ENCODE measurements at regions not wholly inside any gene's neighbourhood (a gene's known extent, or its start where the extent isn't known, plus 50 kb on each side); places are given as distances from the start of the nearest gene placed in this dataset.

DNA sequence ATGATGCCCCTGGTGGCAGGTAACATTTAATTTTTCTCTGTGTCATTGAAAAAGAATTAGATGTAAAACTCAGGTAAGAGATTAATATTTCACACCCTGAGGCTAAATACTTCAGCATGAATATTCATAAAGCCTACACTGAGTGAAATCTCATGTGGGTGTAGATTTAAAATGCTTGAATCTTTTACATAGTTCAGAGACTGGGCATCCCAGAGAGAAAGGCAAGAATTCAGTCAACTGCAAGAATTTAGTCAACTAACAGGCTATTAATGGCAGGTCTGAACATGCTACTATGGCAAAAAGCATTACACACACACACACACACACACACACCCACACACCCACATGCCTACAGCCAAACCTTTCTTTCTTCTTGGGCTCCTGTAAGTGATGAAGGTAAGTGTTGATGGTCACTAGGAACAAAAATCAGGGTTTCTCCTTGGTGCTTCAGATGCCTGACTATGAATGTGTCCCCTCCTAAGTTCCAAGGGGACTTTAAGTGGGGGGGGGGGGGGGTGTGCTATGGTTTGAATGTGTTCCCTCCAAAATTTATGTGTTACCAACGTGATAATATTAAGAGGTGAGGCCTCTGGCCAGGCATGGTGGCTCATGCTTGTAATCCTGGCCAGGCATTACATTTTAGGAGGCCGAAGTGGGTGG is 63.7 kb upstream of the PSMD7 start:
- DNase-seq (ENCODE audit: low spot score) = no peak

DNA sequence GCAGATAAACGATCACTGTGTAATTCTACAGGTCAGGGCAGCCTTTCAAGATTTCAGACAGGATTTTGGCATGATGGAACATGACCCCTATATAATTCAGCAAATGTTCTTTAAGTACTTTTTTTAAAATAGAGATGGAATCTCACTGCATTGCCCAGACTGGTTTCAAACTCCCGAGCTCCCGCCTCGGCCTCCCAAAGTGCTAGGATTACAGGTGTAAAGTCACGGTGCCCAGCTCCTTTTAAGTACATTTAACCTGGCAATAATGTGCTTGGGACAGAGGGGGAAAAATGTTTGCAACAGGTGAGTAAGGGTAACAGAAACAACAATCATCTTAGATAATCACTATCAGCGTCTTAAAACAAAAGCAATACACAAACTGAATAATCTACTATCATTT is 66.5 kb upstream of the PSMD7 start:
- DNase-seq (ENCODE audit: low spot score) = no peak

DNA sequence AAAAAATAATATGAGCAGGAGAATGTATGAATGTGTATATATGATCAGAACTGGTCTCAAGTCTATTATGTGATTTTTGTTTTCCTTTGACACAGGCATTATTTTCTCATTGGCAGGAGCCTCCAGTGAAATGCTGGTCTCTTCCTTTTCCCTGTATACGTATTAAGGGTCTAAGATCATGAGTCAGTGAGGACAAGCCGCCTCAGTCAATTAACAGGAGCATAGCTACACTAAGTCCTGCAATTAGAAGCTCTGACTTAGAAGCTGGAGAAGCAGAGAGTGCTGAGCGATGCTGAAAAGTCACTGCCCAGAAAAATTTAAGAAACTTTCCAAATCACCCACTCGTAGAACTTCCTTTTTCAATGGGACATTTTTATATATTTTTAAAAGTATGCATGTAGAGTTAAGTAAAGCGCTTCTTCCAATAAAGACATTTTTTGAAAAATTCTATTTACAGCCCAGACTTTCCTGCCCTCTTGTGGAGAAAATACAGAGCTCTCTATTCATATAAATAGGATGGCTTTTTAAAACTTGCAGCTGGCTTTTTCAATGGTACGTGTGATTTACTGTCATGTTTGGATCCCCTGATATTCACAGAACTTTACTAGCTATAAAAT is 70.2 kb upstream of the PSMD7 start:
- no peak for DNase-seq (ENCODE audit: low spot score)

DNA sequence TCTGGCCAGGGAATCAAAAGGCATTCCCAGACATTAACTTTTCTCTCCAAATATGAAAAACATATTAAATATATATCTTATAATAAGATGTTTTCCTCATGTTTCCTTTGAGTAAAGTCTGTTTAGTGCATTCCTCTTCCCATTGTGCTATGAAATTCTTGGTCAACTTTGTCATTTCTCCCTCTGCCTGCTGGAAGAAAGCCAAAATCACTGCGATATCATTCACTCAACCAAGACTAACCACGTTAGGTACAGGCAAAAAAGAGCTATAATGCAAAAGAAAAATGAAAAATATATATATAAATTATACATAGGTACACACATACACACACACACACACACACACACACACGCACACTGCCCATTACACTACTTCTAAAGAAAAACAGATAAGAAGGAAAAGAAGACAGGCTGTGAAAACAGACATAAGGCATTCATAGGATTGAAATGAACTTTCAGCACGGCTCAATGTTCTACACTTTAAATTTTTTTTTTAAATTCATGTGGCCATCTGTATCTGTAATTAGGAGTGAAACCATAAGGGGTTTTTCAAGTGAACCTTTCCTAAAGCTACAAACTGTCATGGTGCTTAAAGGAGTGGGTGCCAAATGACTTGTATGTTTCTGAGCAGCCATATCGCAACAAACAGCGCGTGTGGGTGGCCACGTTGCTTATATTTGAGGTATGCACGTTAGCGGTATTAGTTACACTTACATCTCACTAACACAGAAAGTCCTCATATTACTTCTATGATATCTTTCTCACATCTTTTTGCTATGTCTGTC is 71.6 kb upstream of the PSMD7 start:
- no peak for DNase-seq (ENCODE audit: low spot score)

DNA sequence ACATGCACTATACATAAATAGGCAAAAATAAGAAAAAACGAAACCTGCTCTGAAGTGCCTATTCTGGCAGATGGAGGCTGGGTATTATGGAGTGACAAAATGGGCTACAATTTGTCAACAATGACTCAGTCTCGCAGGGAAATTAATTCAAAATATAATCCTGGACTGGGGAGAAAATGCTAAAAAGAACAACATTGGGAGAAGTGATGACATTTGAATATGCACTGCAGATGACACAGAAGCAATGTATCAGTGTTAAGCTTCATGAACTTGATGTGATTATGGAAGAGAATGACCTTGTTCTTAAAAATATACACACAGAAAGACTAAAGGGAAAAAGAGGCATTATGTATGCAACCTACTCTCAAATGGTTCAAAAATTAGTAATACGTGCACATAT is 74.8 kb upstream of the PSMD7 start:
- no peak for DNase-seq (ENCODE audit: low spot score)

DNA sequence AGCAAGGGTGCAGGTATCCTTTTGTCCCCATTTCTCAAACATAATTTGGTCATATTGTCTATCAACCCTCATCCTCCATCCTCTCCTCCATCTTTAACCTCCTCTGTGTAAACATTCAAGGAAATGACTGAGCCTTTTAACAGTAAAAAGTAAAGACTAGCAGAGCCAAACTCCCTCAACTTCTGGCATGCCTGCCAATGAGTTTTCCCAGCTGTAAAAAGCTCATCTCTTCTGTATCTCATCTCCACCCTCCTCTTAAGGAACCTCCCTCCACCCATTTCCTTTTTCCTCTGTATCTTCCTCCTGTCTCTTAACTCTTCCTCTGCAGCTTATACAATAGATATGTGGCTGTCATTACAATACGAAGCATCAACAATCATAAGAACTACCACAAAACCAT is 76.9 kb upstream of the PSMD7 start:
- DNase-seq (ENCODE audit: low spot score) = no peak

DNA sequence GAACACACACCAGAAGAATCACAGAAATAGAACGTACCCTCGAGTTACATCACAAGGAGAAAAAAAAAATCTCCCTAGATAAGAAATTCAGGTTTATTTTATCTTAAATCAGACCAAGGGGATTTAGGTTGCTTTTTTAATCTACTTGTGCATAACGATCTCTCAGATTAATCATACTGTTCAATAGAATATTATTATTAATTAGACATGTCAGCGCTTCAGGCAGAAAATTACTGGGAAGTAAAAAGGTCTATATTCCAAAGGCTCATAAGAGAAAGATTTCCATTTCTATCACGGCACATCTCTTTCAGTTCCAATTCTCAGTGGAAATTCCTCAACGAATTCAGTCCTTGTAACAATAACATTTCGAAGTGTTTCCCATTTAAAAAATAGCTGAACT is 77.7 kb upstream of the PSMD7 start:
- DNase-seq (ENCODE audit: low spot score) = no peak

DNA sequence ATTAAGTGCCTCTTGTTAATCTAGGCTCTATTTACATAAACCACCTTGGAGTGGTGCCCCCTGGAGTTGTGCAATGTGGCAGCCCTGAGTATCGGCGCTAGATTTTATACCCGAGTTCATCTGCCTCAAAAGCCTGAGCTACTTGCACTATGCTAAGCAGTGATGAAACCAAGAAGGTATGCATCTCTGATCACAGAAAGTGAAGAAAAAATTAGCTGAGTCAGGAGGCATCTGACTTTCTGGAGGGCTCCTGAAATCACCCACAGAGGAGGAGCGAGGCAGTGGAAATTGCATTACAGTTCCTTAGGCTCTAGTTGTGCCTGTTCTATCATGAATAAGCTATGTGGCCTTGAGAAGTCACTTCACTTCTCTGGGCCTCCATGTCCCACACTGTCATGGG is 80.3 kb upstream of the PSMD7 start:
- no peak for DNase-seq (ENCODE audit: low spot score)

DNA sequence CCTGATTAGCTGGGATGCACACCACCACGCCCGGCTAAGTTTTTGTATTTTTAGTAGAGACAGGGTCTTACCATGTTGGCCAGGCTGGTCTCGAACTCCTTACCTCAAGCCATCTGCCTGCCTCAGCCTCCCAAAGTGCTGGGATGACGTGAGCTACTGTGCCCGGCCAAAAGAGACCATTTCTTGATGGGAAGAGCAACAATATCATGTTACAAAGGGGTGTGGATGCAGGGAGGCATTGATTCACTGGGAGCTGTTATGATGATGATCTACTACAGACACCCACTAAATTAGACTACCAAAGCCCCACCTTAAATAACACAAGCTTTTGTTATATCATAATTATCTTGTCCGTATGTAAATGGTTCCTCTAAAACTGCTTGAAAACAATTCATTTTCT is 81.4 kb upstream of the PSMD7 start:
- no peak for DNase-seq (ENCODE audit: low spot score)

DNA sequence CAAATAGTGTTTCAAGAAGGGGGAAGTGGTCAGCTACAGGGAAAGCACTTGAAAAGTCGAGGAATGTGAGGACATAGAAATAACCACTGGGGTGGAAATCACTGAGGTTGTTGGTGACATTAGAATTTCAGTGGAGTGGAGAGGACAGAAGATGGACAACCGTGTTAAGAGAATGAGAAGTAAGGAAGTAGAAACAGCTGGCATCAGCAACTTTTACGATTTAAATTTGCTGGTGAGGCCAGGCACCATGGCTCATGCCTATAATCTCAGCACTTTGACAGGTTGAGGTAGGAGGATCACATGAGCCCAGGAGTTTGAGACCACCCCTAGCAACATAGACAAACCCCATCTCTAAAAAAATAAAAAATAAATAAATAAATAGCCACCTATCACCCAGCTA is 83.2 kb upstream of the PSMD7 start:
- DNase-seq (ENCODE audit: low spot score) = no peak

DNA sequence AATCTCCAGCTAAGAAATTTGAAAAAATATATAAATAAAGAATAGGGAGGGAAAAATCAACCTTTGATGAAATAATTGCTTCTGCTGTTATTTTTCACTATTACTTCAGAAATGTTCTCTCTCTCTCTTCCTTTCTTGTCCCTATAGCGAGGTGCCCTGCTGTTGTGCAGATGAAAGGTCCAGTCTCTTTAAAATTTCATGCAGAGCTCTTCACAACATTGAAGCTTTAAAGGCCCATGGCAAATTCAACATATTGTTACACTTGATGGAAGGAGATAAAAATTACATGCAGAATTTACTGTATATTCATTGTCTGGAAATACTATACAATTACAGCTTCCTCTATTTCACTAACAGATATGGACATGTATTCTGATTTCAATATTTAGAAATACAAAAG is 86.4 kb upstream of the PSMD7 start:
- no peak for DNase-seq (ENCODE audit: low spot score)

DNA sequence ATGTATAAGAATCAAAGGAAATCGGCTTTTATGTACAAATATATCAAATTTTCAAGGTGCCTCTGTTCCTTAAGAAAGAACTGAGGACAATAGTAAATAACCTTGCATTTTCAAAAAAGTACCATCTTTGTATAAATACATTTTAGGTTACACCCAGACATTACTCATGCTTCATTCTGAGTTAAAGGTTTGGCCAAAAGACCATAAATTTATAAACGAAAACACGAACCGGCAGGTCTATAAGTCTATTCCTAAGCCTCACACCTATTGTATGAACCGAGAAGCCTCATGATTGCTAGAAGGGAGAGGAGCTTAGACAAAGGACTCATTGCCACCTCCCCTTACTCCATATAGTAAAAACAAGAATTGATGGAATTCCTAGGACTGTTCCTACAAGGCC is 94.6 kb upstream of the PSMD7 start:
- no peak for DNase-seq (ENCODE audit: low spot score)

DNA sequence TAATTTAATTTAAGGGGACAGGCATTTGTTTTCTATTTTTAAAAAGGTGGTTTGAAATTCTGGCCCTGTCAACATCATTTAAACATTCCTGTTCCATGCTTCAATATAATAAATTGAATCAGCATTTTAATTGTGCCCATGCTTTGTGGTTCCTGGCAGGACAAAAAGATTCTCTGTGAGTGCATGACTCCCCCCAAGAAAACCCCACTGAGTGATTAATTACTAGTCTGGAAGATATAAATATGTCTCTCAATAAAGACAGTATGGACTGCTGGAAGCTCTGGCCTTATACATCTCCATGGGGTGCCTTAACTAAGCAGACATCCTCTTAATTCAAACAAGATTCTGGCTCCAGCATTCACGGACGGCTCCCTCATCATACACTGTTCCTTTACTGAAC is 95.0 kb upstream of the PSMD7 start:
- DNase-seq (ENCODE audit: low spot score) = no peak

DNA sequence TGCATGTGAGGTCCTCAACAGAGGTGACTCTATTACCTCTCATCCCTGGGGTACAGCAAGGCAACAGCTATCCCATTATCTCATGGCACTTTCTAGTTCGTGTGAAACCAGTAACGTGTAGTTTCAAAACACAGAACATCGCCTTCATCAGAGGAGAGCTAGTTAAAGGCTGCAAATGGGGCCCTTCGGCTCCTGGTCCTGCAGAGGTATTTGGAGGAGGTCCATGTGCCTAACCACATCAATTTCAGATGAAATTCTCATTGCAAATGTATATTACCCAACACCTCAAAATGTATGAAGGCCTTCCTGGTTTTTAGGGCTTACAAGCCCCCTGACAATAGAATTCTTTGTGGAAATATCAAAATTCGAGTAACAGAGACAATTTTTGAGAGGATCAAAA is 95.7 kb upstream of the PSMD7 start:
- DNase-seq (ENCODE audit: low spot score) = no peak

DNA sequence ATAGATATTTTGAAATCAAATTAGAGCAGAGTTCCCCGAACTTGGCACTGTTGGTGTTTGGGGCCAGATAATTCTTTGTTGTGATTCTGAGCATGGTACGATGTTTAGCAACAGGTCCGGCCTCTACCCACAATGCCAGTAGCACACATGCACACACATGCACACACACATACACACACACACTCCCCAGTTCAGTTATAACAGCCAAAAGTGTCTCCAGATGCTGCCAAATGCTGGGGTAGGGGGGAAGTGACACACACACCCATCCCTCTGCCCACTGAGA is 96.8 kb upstream of the PSMD7 start:
- no peak for DNase-seq (ENCODE audit: low spot score)

DNA sequence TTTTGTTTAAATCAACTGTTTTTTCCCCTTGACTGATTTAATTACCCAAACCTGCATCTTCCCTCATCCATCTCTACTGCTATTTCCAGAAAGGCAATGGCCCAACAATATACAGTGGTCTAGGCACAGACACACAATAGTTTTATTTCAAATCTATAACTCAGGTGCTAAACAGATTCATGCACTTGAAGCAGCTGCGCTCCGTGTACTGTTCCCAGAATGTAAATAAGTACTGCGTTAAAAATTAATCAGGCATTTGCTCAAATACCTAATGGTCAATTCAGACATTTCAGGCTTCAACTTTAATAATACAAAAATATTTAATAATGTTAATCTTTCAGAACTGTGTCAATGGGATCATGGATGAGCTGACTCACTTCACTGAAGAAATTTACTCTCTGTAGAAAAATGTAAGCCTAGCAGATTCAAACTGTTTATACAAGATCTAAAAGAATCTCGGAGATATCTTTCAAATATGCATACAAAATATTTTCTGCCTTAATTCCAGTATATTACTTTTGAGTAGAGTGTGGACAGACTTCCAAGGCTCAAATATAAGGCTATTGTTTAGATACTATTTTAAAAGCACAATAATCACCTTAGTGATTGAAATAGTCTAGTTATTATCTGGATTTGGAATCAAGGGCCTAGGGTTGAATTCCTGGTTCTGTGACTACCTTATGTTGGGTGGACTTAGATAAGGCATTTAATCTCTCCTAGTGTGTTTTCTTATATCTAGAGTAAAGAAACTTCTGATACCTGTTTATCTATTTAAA is 97.4 kb upstream of the PSMD7 start:
- no peak for DNase-seq (ENCODE audit: low spot score)

DNA sequence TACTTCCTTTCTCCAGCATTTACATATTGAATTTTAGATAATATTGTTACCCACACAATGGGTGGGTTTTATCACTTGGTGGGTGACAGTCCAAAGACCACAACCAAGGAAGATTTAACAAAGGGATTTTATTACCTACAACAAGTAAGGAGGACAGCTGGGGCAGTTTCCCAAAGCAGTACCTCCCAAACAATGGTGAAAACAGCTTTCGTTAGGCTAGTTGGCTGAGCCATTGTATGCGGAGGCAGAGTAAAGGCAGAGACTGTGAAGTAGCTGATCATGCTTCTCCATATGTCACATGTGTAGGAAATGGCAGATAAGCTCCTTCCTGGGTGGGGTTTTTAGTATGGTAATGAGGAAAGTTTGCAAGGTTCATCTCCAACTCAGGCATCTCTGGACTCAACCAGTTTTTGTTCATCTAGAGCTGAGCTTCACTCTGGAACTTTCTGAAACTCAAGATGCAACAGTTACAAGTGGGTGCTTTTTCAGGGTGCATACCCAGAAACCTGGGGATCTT is 104.3 kb upstream of the PSMD7 start:
- no peak for DNase-seq (ENCODE audit: low spot score)

DNA sequence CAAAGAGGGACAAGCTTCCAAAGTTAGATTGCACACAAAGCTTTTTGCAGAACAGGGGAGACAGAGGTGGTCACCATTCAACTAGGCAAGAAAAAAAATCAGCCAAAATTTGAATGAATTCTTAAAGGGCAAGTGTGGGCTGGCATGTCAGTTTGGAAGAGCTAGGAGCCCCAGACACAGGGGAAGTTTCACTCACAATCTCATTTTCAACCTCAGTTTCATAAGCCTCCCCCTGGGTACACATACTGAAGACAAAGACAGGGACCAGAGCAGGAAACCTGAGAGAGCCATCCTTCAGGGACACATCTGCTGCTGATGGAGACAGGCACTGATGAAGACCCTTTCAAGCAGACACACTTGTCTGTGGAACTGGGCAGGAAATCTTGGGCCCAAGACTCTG is 106.3 kb upstream of the PSMD7 start:
- DNase-seq (ENCODE audit: low spot score) = no peak

DNA sequence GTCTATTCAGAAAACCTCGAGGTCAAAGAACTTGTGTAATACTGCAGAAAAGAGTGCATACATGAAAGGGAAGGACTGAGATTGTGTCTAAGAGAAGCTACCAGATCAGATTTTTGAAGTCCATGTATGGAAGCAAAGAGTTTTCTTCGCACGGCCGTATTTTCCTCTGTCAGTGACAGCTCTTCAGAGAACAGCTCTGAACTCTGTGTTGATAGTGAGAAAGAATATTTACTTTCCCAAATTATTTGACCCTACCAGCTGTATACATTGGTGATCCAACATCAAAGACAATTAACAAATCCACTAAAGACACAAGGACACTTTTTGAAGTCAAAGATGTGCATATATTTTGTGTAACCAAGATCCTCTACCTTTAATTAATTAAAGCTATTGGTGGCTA is 107.8 kb upstream of the PSMD7 start:
- DNase-seq (ENCODE audit: low spot score) = no peak

DNA sequence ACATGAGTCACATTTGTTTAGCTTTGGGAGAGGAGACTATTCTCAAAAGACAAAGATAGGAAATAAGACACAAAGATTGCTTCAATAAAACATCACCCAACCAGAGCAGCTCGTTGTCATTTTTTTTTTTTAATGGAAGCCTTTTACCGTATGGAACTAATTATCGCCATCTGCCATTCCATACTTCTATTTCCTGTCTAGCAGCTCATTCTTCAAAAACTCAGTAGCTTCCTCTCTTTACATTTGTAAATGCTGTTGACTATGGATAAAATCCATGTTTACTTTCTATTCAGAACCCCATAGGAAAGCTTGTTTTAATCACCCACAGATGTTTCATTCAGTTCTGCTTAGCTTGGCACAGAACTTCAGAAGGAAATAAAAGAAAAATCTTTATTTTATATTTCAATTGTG is 110.0 kb upstream of the PSMD7 start:
- no peak for DNase-seq (ENCODE audit: low spot score)

DNA sequence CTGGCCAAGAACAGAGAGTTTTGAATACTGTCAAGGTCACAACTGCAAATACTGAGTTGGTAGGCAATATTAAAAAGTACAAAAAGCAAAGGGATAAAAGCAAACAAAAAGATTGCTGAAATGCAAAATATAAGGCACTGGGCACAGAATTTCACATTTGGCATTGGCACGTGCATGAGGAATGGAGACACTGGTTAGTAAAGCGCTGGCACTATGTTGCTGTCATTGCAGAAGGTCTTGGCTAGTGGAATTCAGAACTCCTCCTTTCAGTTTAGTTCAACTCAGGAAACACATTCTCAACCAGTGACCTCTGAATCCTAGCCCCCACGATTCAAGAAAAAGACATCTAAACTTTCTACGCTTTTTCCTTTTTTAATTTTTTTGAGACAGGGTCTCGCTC is 111.8 kb upstream of the PSMD7 start:
- no peak for DNase-seq (ENCODE audit: low spot score)

DNA sequence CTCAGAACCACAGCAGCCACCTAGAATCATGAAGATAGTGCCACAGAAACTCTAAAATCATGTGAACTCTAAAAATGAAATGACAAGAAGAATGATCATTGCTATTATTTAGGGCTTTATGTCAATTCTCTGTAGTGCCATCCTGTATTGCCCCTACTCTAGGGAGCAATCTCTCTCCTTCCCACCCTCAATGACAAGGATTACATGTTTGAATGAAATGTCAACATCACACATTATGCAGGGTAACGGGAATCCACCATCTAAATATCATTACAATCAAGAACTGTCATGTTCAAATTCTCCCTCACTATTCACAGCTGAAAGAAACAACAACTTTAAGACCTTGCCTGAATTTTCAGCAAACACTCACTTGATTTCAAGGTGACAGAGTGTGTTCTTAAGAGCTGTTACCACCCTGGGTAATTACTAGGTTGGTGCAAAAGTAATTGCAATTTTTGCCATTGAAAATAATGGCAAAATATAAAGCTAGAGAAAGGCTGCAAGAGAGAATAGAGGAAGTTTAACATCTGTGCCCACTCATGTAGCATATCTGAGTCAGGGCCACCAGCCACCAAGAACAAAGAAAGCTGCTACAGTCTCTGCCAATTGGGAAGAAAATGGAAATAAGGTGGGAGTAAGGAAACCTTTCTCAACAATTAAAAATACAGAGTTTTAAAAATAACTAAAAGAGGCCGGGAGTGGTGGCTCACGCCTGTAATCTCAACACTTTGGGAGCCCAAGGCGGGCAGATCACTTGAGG is 112.8 kb upstream of the PSMD7 start:
- no peak for DNase-seq (ENCODE audit: low spot score)
